ENCODE measurements at regions not wholly inside any gene's neighbourhood (a gene's known extent, or its start where the extent isn't known, plus 50 kb on each side); places are given as distances from the start of the nearest gene placed in this dataset.

GRCh38 chr20:7601431-7601830, 338.8 kb downstream of the HAO1 start:
- Mint-ChIP-seq H3K4me3 (no peak overlapping the region), H3K27me3 (no peaks in the 10 kb centered on the region), H3K9me3 (ENCODE audit: insufficient read depth) (peaks cover 7% of the 10 kb centered on the region)

GRCh38 chr20:7606941-7607340, 333.3 kb downstream of the HAO1 start:
- WGBS (ENCODE audit: insufficient coverage), result no CpG with 5 or more reads among the region's 3 CpGs
- DNase-seq, result no peak
- no peaks in the 10 kb centered on the region for H3K4me1 ChIP-seq (ENCODE audit: control insufficient read depth in 2 of 2, insufficient read depth in 2 of 2, low read length in 2 of 2)
- Mint-ChIP-seq H3K27ac (no peak overlapping the region), H3K9me3 (ENCODE audit: insufficient read depth) (peaks cover 9% of the 10 kb centered on the region), H3K4me3 (no peak overlapping the region), H3K27me3 (no peaks in the 10 kb centered on the region), H3K4me1 (no peaks in the 10 kb centered on the region)
- ChIA-PET CTCF (no interaction called here), POLR2A (no interaction called here)
- ATAC-seq (ENCODE audit: low read depth), result no peak
- no peaks in the 10 kb centered on the region for H3K27me3 ChIP-seq (replicated peaks in 1 of 4; ENCODE audit: control extremely low read depth in 1 of 4, control insufficient read depth in 3 of 4, insufficient read depth in 4 of 4, low read length in 3 of 4)
- no peak overlapping the region for H3K4me2 ChIP-seq (replicated peaks; ENCODE audit: low read depth, low read length, poor library complexity, severe bottlenecking)
- no peak overlapping the region for H3K9ac ChIP-seq (ENCODE audit: low read length)
- intact Hi-C loops (cut with micrococcal nuclease), result no loop called here
- H3K4me3 ChIP-seq (ENCODE audit: control extremely low read depth in 1 of 5, extremely low read depth in 1 of 5, insufficient read depth in 1 of 5, low read depth in 2 of 5, low read length in 4 of 5), result no peak overlapping the region
- H2AFZ ChIP-seq (ENCODE audit: insufficient read depth, low read depth, low read length, poor library complexity, severe bottlenecking), result no peak overlapping the region
- H4K20me1 ChIP-seq (ENCODE audit: control insufficient read depth, insufficient read depth, low read length, poor library complexity, severe bottlenecking), result no peaks in the 10 kb centered on the region
- H3K79me2 ChIP-seq (ENCODE audit: control insufficient read depth, insufficient read depth, low read length), result no peaks in the 10 kb centered on the region
- no peaks in the 10 kb centered on the region for H3K9me3 ChIP-seq (ENCODE audit: control extremely low read depth in 1 of 3, control insufficient read depth in 2 of 3, insufficient read depth in 1 of 3, low read length in 2 of 3)
- no peak overlapping the region for H3K27ac ChIP-seq (ENCODE audit: low read length in 2 of 2)
- H3K36me3 ChIP-seq (replicated peaks in 1 of 2; ENCODE audit: control extremely low read depth in 1 of 2, control insufficient read depth in 1 of 2, extremely low read depth in 1 of 2, insufficient read depth in 2 of 2, low read length in 1 of 2), result no peaks in the 10 kb centered on the region
- TF ChIP-seq EZH2 (IDR thresholded peaks at IDR 0.05; ENCODE audit: borderline replicate concordance, insufficient read depth, low read depth, low read length, poor library complexity, severe bottlenecking) (no peak), CTCF (IDR thresholded peaks at IDR 0.05) (no peak)

More at GRCh38 chr20:7601431-7601830, 338.8 kb downstream of the HAO1 start:
- POLR2A ChIA-PET, result no interaction called here
- peaks cover 0 to 7% (median 0%) of the 10 kb centered on the region in 3 donors for H3K9me3 ChIP-seq (ENCODE audit: control extremely low read depth in 1 of 3, control insufficient read depth in 2 of 3, insufficient read depth in 1 of 3, low read length in 2 of 3)
- H3K9ac ChIP-seq (ENCODE audit: low read length), result no peak overlapping the region
- H3K4me3 ChIP-seq (ENCODE audit: control extremely low read depth in 1 of 5, extremely low read depth in 1 of 5, insufficient read depth in 1 of 5, low read depth in 2 of 5, low read length in 4 of 5), result no peak overlapping the region
- Mint-ChIP-seq H3K4me1 (no peaks in the 10 kb centered on the region), H3K27ac (no peak overlapping the region)
- H3K36me3 ChIP-seq (replicated peaks in 1 of 2; ENCODE audit: control extremely low read depth in 1 of 2, control insufficient read depth in 1 of 2, extremely low read depth in 1 of 2, insufficient read depth in 2 of 2, low read length in 1 of 2), result no peaks in the 10 kb centered on the region
- no peaks in the 10 kb centered on the region for H3K79me2 ChIP-seq (ENCODE audit: control insufficient read depth, insufficient read depth, low read length)
- TF ChIP-seq CTCF (IDR thresholded peaks at IDR 0.05), result no peak
- TF ChIP-seq EZH2 (IDR thresholded peaks at IDR 0.05; ENCODE audit: borderline replicate concordance, insufficient read depth, low read depth, low read length, poor library complexity, severe bottlenecking), result no peak
- 86% methylated on average over 1 of the region's 1 CpG for WGBS (ENCODE audit: insufficient coverage)
- DNase-seq, result no peak
- no peak overlapping the region for H2AFZ ChIP-seq (ENCODE audit: insufficient read depth, low read depth, low read length, poor library complexity, severe bottlenecking)
- CTCF ChIA-PET, result no interaction called here
- H3K27ac ChIP-seq (ENCODE audit: low read length in 2 of 2), result no peak overlapping the region
- no peaks in the 10 kb centered on the region for H3K4me1 ChIP-seq (ENCODE audit: control insufficient read depth in 2 of 2, insufficient read depth in 2 of 2, low read length in 2 of 2)
- no peaks in the 10 kb centered on the region for H3K27me3 ChIP-seq (replicated peaks in 1 of 4; ENCODE audit: control extremely low read depth in 1 of 4, control insufficient read depth in 3 of 4, insufficient read depth in 4 of 4, low read length in 3 of 4)
- no peaks in the 10 kb centered on the region for H4K20me1 ChIP-seq (ENCODE audit: control insufficient read depth, insufficient read depth, low read length, poor library complexity, severe bottlenecking)
- no peak overlapping the region for H3K4me2 ChIP-seq (replicated peaks; ENCODE audit: low read depth, low read length, poor library complexity, severe bottlenecking)
- ATAC-seq (ENCODE audit: low read depth), result no peak
- intact Hi-C loops (cut with micrococcal nuclease), result no loop called here

Measured in B cell (primary cell).